AG04449 (cell line): ENCODE measurements at regions not wholly inside any gene's neighbourhood (a gene's known extent, or its start where the extent isn't known, plus 50 kb on each side); places are given as distances from the start of the nearest gene placed in this dataset.

ENCODE experiments used
- CTCF ChIA-PET: fragments of 350-600 bp; formaldehyde crosslinking; extraction: SDS; loops from one replicate; lab custom pipeline; 2021; ENCODE audit warnings: antibody characterized with exemption; lab: Yijun Ruan, JAX
- POLR2A ChIA-PET: fragments of 400-600, 350-600 bp; formaldehyde crosslinking; extraction: SDS; loops from one replicate; lab custom pipeline; 2020; ENCODE audit warnings: antibody characterized with exemption, inconsistent platforms; lab: Yijun Ruan, JAX
- DNase-seq: peaks from one replicate; pipeline ENCODE4 v3.0.0-alpha.2; 2010; ENCODE audit warnings: low read depth, low spot score
- H3K4me3 ChIP-seq: 2 replicates; pipeline ENCODE4 v1.5.1; 2011; ENCODE audit warnings: low read depth, mild to moderate bottlenecking, control low read depth, low read length
- TF ChIP-seq, protein P1 (sequence below): IDR thresholded peaks from one replicate; pipeline ENCODE4 v1.5.1; 2011; ENCODE audit warnings: mild to moderate bottlenecking, moderate library complexity, low read length, control low read depth, inconsistent platforms; ENCODE audit not compliant: insufficient read depth; ENCODE audit errors: missing control alignments

DNA sequence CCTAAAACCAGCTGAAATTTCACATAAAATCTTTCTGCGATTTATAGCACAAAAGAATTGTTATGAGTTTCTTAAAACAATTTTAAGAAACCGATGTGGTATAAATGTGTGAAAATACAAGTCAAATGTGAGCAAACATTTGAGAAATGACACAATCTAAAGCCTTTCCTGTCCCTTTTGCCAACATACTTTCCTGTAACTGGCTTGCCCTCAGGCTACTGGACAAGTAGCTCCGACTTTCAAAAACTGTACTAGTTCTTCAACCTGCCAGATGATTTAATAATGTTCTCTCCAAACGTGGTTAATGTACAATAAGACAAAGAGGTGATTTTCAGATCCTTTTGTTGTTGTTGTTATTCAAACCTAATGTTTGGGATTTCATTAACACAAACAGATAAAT is 105.9 kb upstream of the ARHGEF26 start:
- ChIA-PET CTCF (no interaction called here), POLR2A (no interaction called here)
- no peak for DNase-seq
- TF ChIP-seq, protein P1, sequence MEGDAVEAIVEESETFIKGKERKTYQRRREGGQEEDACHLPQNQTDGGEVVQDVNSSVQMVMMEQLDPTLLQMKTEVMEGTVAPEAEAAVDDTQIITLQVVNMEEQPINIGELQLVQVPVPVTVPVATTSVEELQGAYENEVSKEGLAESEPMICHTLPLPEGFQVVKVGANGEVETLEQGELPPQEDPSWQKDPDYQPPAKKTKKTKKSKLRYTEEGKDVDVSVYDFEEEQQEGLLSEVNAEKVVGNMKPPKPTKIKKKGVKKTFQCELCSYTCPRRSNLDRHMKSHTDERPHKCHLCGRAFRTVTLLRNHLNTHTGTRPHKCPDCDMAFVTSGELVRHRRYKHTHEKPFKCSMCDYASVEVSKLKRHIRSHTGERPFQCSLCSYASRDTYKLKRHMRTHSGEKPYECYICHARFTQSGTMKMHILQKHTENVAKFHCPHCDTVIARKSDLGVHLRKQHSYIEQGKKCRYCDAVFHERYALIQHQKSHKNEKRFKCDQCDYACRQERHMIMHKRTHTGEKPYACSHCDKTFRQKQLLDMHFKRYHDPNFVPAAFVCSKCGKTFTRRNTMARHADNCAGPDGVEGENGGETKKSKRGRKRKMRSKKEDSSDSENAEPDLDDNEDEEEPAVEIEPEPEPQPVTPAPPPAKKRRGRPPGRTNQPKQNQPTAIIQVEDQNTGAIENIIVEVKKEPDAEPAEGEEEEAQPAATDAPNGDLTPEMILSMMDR = no peak
- H3K4me3 ChIP-seq = no peak overlapping the region

DNA sequence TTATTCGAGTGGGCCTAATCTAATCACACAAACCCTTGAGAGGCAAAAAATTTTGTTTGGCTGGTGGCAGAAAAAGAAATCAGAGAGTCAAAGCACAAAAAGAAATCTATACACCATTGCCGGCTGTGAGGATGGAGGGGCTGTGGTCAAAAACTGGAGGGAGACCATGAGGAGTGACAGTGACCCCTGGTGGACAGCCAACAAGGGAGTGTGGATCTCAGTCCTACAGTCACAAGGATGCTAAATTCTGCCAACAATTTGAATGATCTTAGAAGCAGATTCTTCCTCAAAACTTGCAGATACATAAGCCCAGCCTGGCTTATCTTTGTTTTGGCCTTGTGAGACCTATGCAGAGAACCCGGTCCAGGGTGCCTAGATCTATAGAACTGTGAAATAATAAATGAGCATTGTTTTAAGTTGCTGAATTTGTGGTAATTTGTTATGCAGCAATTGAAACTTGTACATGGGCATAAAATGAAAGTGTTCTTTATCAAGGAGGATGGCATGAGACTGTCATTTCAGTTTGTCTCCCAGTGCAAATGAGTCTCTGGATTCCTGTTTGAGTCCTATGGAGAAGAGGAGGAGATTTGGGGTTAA is 103.0 kb upstream of the ARHGEF26 start:
- no peak overlapping the region for H3K4me3 ChIP-seq
- TF ChIP-seq, protein P1 = peak; percentile 51
- CTCF ChIA-PET = interaction anchor here (0.8 to 1.4 kb wide), 3 partner anchors 16 to 989 kb away, joined by 3 to 4 read pairs (median 3); no protein-coding TSS in a partner anchor
- DNase-seq = no peak
- POLR2A ChIA-PET = no interaction called here

DNA sequence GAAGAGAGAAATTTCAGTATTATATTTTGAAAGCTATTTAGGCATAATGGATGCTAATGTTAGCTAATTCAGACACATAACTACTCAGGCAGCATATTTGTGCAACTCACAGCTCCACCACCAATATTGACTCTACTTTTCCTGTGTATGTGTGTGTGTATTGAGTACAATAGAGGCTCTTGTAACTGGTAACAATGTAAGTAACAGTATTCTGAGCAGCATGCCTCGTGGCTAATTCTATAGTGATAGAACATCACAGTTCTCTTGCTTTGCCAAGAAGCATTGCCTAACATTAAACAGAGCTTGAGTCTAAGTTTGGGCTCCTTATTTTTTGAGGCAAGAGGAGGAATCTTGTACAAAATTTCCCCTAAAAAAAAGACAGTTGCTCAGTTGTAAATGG is 98.6 kb upstream of the ARHGEF26 start:
- CTCF ChIA-PET = interaction anchor here (1.3 kb wide), 1 partner anchor 230 kb away, joined by 3 read pairs; no protein-coding TSS in a partner anchor
- DNase-seq = no peak

DNA sequence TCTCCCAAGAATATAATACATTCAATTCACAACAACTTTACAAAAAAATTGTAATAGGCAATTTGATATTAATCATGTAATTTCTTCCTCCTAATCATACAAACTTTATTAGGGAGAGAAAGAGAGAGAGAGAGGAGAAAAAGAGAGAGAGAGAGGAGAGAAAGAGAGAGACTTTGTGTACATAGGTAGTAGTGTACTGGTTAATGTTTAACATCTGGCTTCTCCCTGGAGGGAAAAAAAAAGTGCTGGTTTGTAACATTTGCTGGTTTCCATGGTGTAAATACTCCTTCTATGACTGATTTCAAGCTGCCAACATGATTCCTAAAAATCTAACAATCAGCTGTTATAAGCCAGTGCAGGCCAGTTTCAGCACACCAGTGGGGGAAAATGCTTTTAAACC is 98.0 kb upstream of the ARHGEF26 start:
- POLR2A ChIA-PET = no interaction called here
- DNase-seq = no peak
- CTCF ChIA-PET = interaction anchor here (1.3 kb wide), 1 partner anchor 229 kb away, joined by 3 read pairs; no protein-coding TSS in a partner anchor
- H3K4me3 ChIP-seq = no peak overlapping the region
- TF ChIP-seq, protein P1 = no peak

More for the DNA sequence above, 98.6 kb upstream of the ARHGEF26 start:
- TF ChIP-seq, protein P1 = no peak
- POLR2A ChIA-PET = no interaction called here
- no peak overlapping the region for H3K4me3 ChIP-seq

DNA sequence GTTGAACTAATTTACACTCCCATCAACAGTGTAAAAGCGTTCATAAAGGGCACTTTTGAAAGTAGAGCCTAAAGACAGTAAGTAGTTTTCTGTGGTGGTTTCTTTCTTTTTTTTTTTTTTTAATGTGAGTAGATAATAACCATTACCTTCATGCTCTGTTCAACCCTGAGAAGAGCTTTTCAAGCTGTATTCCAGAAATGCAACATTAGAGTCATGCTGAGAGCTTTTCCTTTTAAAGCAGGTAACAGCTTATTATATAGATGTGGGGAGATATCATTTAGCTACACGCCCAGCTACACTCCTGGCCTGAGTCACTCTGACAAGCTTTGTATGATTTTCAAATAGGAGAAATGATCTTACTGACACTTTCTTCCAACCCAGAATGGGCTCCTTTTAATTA is 96.2 kb upstream of the ARHGEF26 start:
- TF ChIP-seq, protein P1 = no peak
- H3K4me3 ChIP-seq = no peak overlapping the region
- CTCF ChIA-PET = no interaction called here
- DNase-seq = no peak
- POLR2A ChIA-PET = no interaction called here

DNA sequence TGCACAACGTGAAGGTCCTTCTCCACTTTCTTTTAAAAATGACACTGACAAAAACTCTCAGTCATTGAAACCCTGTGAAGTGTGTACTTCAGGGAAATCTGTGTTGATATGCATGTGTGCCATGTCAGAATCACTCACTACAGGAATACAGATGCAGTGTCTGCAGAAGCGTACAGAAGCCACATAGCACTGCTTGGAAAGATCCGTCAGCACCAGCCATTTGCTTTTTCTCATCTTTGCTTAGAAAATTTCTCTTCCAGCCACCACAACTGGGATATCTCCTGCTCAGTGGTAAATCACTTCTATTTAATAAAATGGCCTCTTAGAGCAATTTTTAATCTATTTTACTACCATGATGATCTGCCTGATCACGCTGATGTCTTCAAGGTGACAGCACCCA is 91.3 kb upstream of the ARHGEF26 start:
- H3K4me3 ChIP-seq = no peak overlapping the region
- ChIA-PET POLR2A (no interaction called here), CTCF (interaction anchor here (1.2 kb wide), 1 partner anchor 222 kb away, joined by 3 read pairs; no protein-coding TSS in a partner anchor)
- TF ChIP-seq, protein P1 = no peak
- DNase-seq = no peak
